ENCODE measurements at regions not wholly inside any gene's neighbourhood (a gene's known extent, or its start where the extent isn't known, plus 50 kb on each side); places are given as distances from the start of the nearest gene placed in this dataset.

- H3K27me3 ChIP-seq (ENCODE audit: insufficient read depth, poor library complexity, severe bottlenecking) = no peaks in the 10 kb centered on the region
- TF ChIP-seq GABPA (IDR thresholded peaks at IDR 0.05; ENCODE audit: low read depth) (no peak), CTCF (IDR thresholded peaks at IDR 0.05; ENCODE audit: insufficient read depth, low read length) (no peak), REST (IDR thresholded peaks at IDR 0.05; ENCODE audit: insufficient replicate concordance, low read depth) (no peak), SPI1 (IDR thresholded peaks at IDR 0.05; ENCODE audit: borderline replicate concordance, low read depth) (peak; percentile 79)
- peak in 1 of 2 experiments; percentile 55 for DNase-seq (ENCODE audit: low read depth in 1 of 2, low spot score in 1 of 2)
- no peak overlapping the region; the same call in 1 of the 2 replicates for H3K27ac ChIP-seq (replicated peaks)
- H3K4me3 ChIP-seq (replicated peaks; ENCODE audit: insufficient read depth, low read length) = no peak overlapping the region
Measured at GRCh38 chr10:30763918-30764317, 134.4 kb upstream of the LYZL2 start.

GRCh38 chr10:30762620-30763019, 133.1 kb upstream of the LYZL2 start:
- H3K27ac ChIP-seq (replicated peaks) = no peak overlapping the region
- DNase-seq (ENCODE audit: low read depth in 1 of 2, low spot score in 1 of 2) = no peak
- no peaks in the 10 kb centered on the region for H3K27me3 ChIP-seq (ENCODE audit: insufficient read depth, poor library complexity, severe bottlenecking)
- TF ChIP-seq POLR2AphosphoS5 (IDR thresholded peaks at IDR 0.05; ENCODE audit: low read depth) (no peak), SPI1 (IDR thresholded peaks at IDR 0.05; ENCODE audit: borderline replicate concordance, low read depth) (no peak), GABPA (IDR thresholded peaks at IDR 0.05; ENCODE audit: low read depth) (no peak), CTCF (IDR thresholded peaks at IDR 0.05; ENCODE audit: insufficient read depth, low read length) (no peak), REST (IDR thresholded peaks at IDR 0.05; ENCODE audit: insufficient replicate concordance, low read depth) (no peak)
- no peak overlapping the region for H3K4me3 ChIP-seq (replicated peaks; ENCODE audit: insufficient read depth, low read length)

- no peak overlapping the region for H3K27ac ChIP-seq (replicated peaks)
- TF ChIP-seq POLR2AphosphoS5 (IDR thresholded peaks at IDR 0.05; ENCODE audit: low read depth) (no peak), GABPA (IDR thresholded peaks at IDR 0.05; ENCODE audit: low read depth) (no peak), CTCF (IDR thresholded peaks at IDR 0.05; ENCODE audit: insufficient read depth, low read length) (no peak), SPI1 (IDR thresholded peaks at IDR 0.05; ENCODE audit: borderline replicate concordance, low read depth) (no peak), REST (IDR thresholded peaks at IDR 0.05; ENCODE audit: insufficient replicate concordance, low read depth) (no peak)
- no peak for DNase-seq (ENCODE audit: low read depth in 1 of 2, low spot score in 1 of 2)
- no peak overlapping the region for H3K4me3 ChIP-seq (replicated peaks; ENCODE audit: insufficient read depth, low read length)
- H3K27me3 ChIP-seq (ENCODE audit: insufficient read depth, poor library complexity, severe bottlenecking) = no peaks in the 10 kb centered on the region
Measured at GRCh38 chr10:30759423-30759822, 129.9 kb upstream of the LYZL2 start.

All from HL-60 (cell line).